IMR-90 (cell line): ENCODE measurements at regions not wholly inside any gene's neighbourhood (a gene's known extent, or its start where the extent isn't known, plus 50 kb on each side); places are given as distances from the start of the nearest gene placed in this dataset.

Source experiments
- ATAC-seq: fragments of 200-7000 bp; cut with Tn5 transposase; 2 replicates; pipeline ENCODE4 v1.9.1; 2020; ENCODE audit warnings: low read depth, mild to moderate bottlenecking, moderate library complexity
- BruUV-seq: library from RNA; stranded (reverse); fragments of 400-500 nt; replicated peaks from 2 replicates; lab custom pipeline; 2021; lab: Mats Ljungman, UMichigan
- CTCF ChIA-PET: fragments of 300-600 bp; formaldehyde crosslinking; extraction: SDS; loops from one replicate; lab custom pipeline; 2021; ENCODE audit warnings: antibody characterized with exemption; lab: Yijun Ruan, JAX
- POLR2A ChIA-PET: fragments of 300-600 bp; sonication (Branson Sonifier 250); formaldehyde crosslinking; loops from one replicate; lab custom pipeline; 2022; ENCODE audit warnings: antibody characterized with exemption; ENCODE audit not compliant: unreplicated experiment; lab: Charles Lee
- DNase-seq: peaks from one replicate; pipeline ENCODE4 v3.0.0; 2013
- H2AFZ ChIP-seq: replicated peaks from 2 replicates; pipeline ENCODE3; 2013; ENCODE audit warnings: low read length, mild to moderate bottlenecking; ENCODE audit not compliant: poor library complexity
- H2AK5ac ChIP-seq: 2 replicates; pipeline ENCODE4 v1.6.1; 2013; ENCODE audit warnings: low read depth, low read length, inconsistent platforms
- H2AK9ac ChIP-seq: replicated peaks from 2 replicates; pipeline ENCODE3; 2013; ENCODE audit warnings: mild to moderate bottlenecking, low read depth, low read length, moderate library complexity; ENCODE audit not compliant: poor library complexity
- H2BK120ac ChIP-seq: 2 replicates; pipeline ENCODE4 v1.6.1; 2013; ENCODE audit warnings: low read depth, low read length, inconsistent platforms
- H2BK15ac ChIP-seq: 3 replicates; pipeline ENCODE4 v1.6.1; 2013; ENCODE audit warnings: low read depth, low read length, inconsistent platforms
- H2BK20ac ChIP-seq: 2 replicates; pipeline ENCODE4 v1.6.1; 2013; ENCODE audit warnings: low read depth, mild to moderate bottlenecking, inconsistent platforms, low read length, moderate library complexity
- H2BK5ac ChIP-seq: 2 replicates; pipeline ENCODE4 v1.6.1; 2013; ENCODE audit warnings: mild to moderate bottlenecking, low read depth, low read length, inconsistent platforms; ENCODE audit not compliant: poor library complexity, severe bottlenecking
- H3K14ac ChIP-seq: replicated peaks from 2 replicates; pipeline ENCODE4 v1.6.1; 2013; ENCODE audit warnings: low read depth, low read length, inconsistent platforms
- H3K18ac ChIP-seq: 2 replicates; pipeline ENCODE4 v1.6.1; 2013; ENCODE audit warnings: low read depth, low read length, control low read depth
- H3K23ac ChIP-seq: 2 replicates; pipeline ENCODE4 v1.6.1; 2013; ENCODE audit warnings: low read depth, low read length, inconsistent platforms
- H3K27ac ChIP-seq: 2 replicates; pipeline ENCODE4 v1.5.1; 2013; ENCODE audit warnings: mild to moderate bottlenecking, control low read depth, low read length; ENCODE audit not compliant: insufficient read depth
- H3K27me3 ChIP-seq: 2 replicates; pipeline ENCODE4 v1.6.1; 2013; ENCODE audit warnings: low read length; ENCODE audit not compliant: control insufficient read depth, insufficient read depth
- H3K36me3 ChIP-seq: 2 replicates; pipeline ENCODE4 v1.6.1; 2013; ENCODE audit warnings: low read length, mixed read lengths; ENCODE audit not compliant: control insufficient read depth, insufficient read depth
- H3K4ac ChIP-seq: 2 replicates; pipeline ENCODE4 v1.6.1; 2013; ENCODE audit warnings: low read depth, low read length, inconsistent platforms
- H3K4me1 ChIP-seq: 2 replicates; pipeline ENCODE4 v1.6.1; 2013; ENCODE audit warnings: low read length, mixed read lengths; ENCODE audit not compliant: control insufficient read depth, insufficient read depth
- H3K4me2 ChIP-seq: 2 replicates; pipeline ENCODE4 v1.6.1; 2013; ENCODE audit warnings: low read depth, mild to moderate bottlenecking, control low read depth, low read length, moderate library complexity
- H3K4me3 ChIP-seq: 2 replicates; pipeline ENCODE4 v1.5.1; 2013; ENCODE audit warnings: low read depth, mild to moderate bottlenecking, control low read depth, low read length, moderate library complexity; ENCODE audit not compliant: insufficient read depth
- H3K56ac ChIP-seq: 2 replicates; pipeline ENCODE4 v1.6.1; 2013; ENCODE audit warnings: low read length, inconsistent platforms; ENCODE audit not compliant: insufficient read depth; ENCODE audit errors: extremely low read depth
- H3K79me1 ChIP-seq, 2 experiments: 2 replicates each; pipeline ENCODE4 v1.6.1; 2013; ENCODE audit warnings: low read length in 2 of 2, inconsistent platforms in 1 of 2, low read depth in 1 of 2
- H3K9ac ChIP-seq: 2 replicates; pipeline ENCODE4 v1.6.1; 2013; ENCODE audit warnings: low read depth, low read length, control low read depth
- H3K9me1 ChIP-seq: 2 replicates; pipeline ENCODE4 v1.6.1; 2013; ENCODE audit warnings: low read length, inconsistent platforms; ENCODE audit not compliant: insufficient read depth
- H3K9me3 ChIP-seq: 2 replicates; pipeline ENCODE4 v1.6.1; 2013; ENCODE audit warnings: low read length; ENCODE audit not compliant: control insufficient read depth, insufficient read depth
- H4K20me1 ChIP-seq: 2 replicates; pipeline ENCODE4 v1.6.1; 2013; ENCODE audit warnings: low read length, inconsistent platforms; ENCODE audit not compliant: insufficient read depth
- H4K5ac ChIP-seq: 2 replicates; pipeline ENCODE4 v1.6.1; 2013; ENCODE audit warnings: mild to moderate bottlenecking, low read depth, low read length, control low read depth
- H4K8ac ChIP-seq, 2 experiments: 2 replicates each; pipeline ENCODE4 v1.6.1; 2013; ENCODE audit warnings: low read depth in 2 of 2, low read length in 2 of 2, control low read depth in 1 of 2, inconsistent platforms in 1 of 2
- H4K91ac ChIP-seq: 2 replicates; pipeline ENCODE4 v1.6.1; 2013; ENCODE audit warnings: low read depth, low read length, inconsistent platforms; ENCODE audit not compliant: insufficient read depth
- BHLHE40 ChIP-seq: fragments of 150-350 bp; IDR thresholded peaks from 2 replicates; pipeline ENCODE4 v1.6.1; 2016; ENCODE audit warnings: mild to moderate bottlenecking, low read depth, low read length
- CEBPB ChIP-seq: IDR thresholded peaks from 2 replicates; pipeline ENCODE4 v1.6.1; 2012; ENCODE audit warnings: low read depth, low read length, improper control_type of control experiment
- CHD1 ChIP-seq: IDR thresholded peaks from 2 replicates; pipeline ENCODE4 v1.6.1; 2012; ENCODE audit warnings: low read depth, low read length, improper control_type of control experiment
- CTCF ChIP-seq: conservative IDR thresholded peaks from 2 replicates; pipeline ENCODE4 v1.5.1; 2012; ENCODE audit warnings: mild to moderate bottlenecking, low read depth, low read length, improper control_type of control experiment
- ELK1 ChIP-seq: fragments of 150-350 bp; IDR thresholded peaks from 2 replicates; pipeline ENCODE4 v1.6.1; 2016; ENCODE audit warnings: low read depth, mild to moderate bottlenecking, low read length, moderate library complexity, borderline replicate concordance
- MXI1 ChIP-seq: IDR thresholded peaks from 2 replicates; pipeline ENCODE4 v1.6.1; 2012; ENCODE audit warnings: low read depth, mild to moderate bottlenecking, low read length, moderate library complexity, borderline replicate concordance
- NFE2L2 ChIP-seq: fragments of 150-350 bp; IDR thresholded peaks from 2 replicates; pipeline ENCODE4 v1.6.1; 2016; ENCODE audit warnings: low read depth, mild to moderate bottlenecking, low read length
- POLR2A ChIP-seq: IDR thresholded peaks from 2 replicates; pipeline ENCODE4 v1.6.1; 2012; ENCODE audit warnings: mild to moderate bottlenecking, low read depth, low read length
- RAD21 ChIP-seq: IDR thresholded peaks from 2 replicates; pipeline ENCODE4 v1.6.1; 2012; ENCODE audit warnings: low read length, improper control_type of control experiment
- RFX5 ChIP-seq: IDR thresholded peaks from 2 replicates; pipeline ENCODE4 v1.8.0; 2012; ENCODE audit warnings: low read depth, mild to moderate bottlenecking, low read length, moderate library complexity
- SMC3 ChIP-seq: fragments of 150-350 bp; IDR thresholded peaks from 2 replicates; pipeline ENCODE4 v1.6.1; 2016; ENCODE audit warnings: low read depth, mild to moderate bottlenecking, antibody characterized with exemption, low read length, moderate library complexity
- WGBS, 2 experiments: methylation state at CpG; one replicate each; pipeline versions ENCODE4 v1.1.5 to v1.1.7; 2013; ENCODE audit warnings: missing lambda C conversion rate in 2 of 2; ENCODE audit not compliant: insufficient read length in 1 of 2; ENCODE audit errors: extremely low coverage in 2 of 2; 5-methylcytosine and 5-hydroxymethylcytosine counted together
- dilution Hi-C: fragments of 300-500 bp; cut with HindIII; formaldehyde crosslinking; loops from one replicate; pipeline ENCODE4 v1.14.3; 2018; ENCODE audit warnings: low sequenced_read_pairs; ENCODE audit not compliant: unreplicated experiment
- in situ Hi-C: fragments of 300-500 bp; cut with MboI; formaldehyde crosslinking; loops from 3 replicates; pipeline ENCODE4 v1.14.3; 2019; ENCODE audit warnings: low sequenced_read_pairs, inconsistent platforms, mixed read lengths
- intact Hi-C: fragments of 100-400 bp; cut with micrococcal nuclease; formaldehyde crosslinking; loops from 2 replicates; pipeline ENCODE4 v1.10.0; 2022

- H3K18ac ChIP-seq, result no peak overlapping the region
- dilution Hi-C loops (no loop called here), in situ Hi-C loops (no loop called here), intact Hi-C loops (no loop called here)
- no peaks in the 10 kb centered on the region for H3K4me1 ChIP-seq
- H4K5ac ChIP-seq, result no peak overlapping the region
- no peak overlapping the region for H2BK5ac ChIP-seq
- ChIA-PET CTCF (interaction anchor here (0.6 kb wide), 1 partner anchor 8 kb away, joined by 4 read pairs; no protein-coding TSS in a partner anchor), POLR2A (no interaction called here)
- BruUV-seq, result no TSS peak
- no peak overlapping the region for H2AK9ac ChIP-seq
- no peak overlapping the region for H4K8ac ChIP-seq
- H3K4ac ChIP-seq, result no peak overlapping the region
- no peak overlapping the region for H3K23ac ChIP-seq
- H3K4me3 ChIP-seq, result no peak overlapping the region
- no peaks in the 10 kb centered on the region for H3K27me3 ChIP-seq
- no CpG with 5 or more reads among the region's 4 CpGs for WGBS, 2 experiments
- H2AFZ ChIP-seq, result no peak overlapping the region
- H3K4me2 ChIP-seq, result no peak overlapping the region
- no peak overlapping the region for H2AK5ac ChIP-seq
- no peaks in the 10 kb centered on the region for H4K20me1 ChIP-seq
- no peaks in the 10 kb centered on the region for H3K9me1 ChIP-seq
- no peaks in the 10 kb centered on the region for H3K36me3 ChIP-seq
- no peak overlapping the region for H3K9ac ChIP-seq
- TF ChIP-seq MXI1, result no peak
- no peak for TF ChIP-seq SMC3
- no peak for TF ChIP-seq RFX5
- no peak for TF ChIP-seq CTCF
- TF ChIP-seq CEBPB, result no peak
- TF ChIP-seq NFE2L2, result no peak
- TF ChIP-seq CHD1, result no peak
- no peak for TF ChIP-seq BHLHE40
- no peak for TF ChIP-seq POLR2A
- TF ChIP-seq RAD21, result no peak
- TF ChIP-seq ELK1, result no peak
- H3K27ac ChIP-seq, result no peak overlapping the region
- no peak overlapping the region for H3K56ac ChIP-seq
- no peak overlapping the region for H2BK15ac ChIP-seq
- no peak for DNase-seq
- H2BK120ac ChIP-seq, result no peak overlapping the region
- no peak overlapping the region for H4K91ac ChIP-seq
- H2BK20ac ChIP-seq, result no peak overlapping the region
- H3K14ac ChIP-seq, result no peak overlapping the region
- H3K79me1 ChIP-seq, result no peaks in the 10 kb centered on the region
- H3K9me3 ChIP-seq, result no peaks in the 10 kb centered on the region
- ATAC-seq, result no peak
Observed at GRCh38 chr10:53430974-53431373, 658.4 kb upstream of the MBL2 start.
